ENCODE measurements at regions not wholly inside any gene's neighbourhood (a gene's known extent, or its start where the extent isn't known, plus 50 kb on each side); places are given as distances from the start of the nearest gene placed in this dataset.
A peak's percentile ranks its signal among the peaks of the same experiment; 100 is the strongest.

DNA sequence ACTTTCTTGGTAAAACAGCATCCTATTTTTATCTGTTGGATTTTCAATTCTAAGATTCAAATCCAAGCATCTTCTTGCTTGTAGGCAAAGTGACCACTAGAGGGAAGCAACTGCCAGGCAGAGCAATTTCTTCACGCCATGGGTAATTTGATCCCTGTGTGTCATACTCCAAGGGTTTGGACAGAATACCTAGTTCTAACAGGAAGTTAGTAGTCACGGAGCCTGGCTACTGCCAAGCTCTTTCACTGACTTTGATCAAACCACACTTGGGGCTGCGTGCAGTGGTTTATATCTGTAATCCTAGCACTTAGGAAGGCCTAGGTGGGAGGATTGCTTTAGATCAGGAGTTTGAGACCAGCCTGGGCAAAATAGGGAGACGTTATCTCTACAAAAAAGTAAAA lies 473.6 kb upstream of the TNC start:
- TF ChIP-seq, protein P1, sequence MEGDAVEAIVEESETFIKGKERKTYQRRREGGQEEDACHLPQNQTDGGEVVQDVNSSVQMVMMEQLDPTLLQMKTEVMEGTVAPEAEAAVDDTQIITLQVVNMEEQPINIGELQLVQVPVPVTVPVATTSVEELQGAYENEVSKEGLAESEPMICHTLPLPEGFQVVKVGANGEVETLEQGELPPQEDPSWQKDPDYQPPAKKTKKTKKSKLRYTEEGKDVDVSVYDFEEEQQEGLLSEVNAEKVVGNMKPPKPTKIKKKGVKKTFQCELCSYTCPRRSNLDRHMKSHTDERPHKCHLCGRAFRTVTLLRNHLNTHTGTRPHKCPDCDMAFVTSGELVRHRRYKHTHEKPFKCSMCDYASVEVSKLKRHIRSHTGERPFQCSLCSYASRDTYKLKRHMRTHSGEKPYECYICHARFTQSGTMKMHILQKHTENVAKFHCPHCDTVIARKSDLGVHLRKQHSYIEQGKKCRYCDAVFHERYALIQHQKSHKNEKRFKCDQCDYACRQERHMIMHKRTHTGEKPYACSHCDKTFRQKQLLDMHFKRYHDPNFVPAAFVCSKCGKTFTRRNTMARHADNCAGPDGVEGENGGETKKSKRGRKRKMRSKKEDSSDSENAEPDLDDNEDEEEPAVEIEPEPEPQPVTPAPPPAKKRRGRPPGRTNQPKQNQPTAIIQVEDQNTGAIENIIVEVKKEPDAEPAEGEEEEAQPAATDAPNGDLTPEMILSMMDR (IDR thresholded peaks at IDR 0.05; ENCODE audit: borderline replicate concordance, extremely low read depth, low read length, poor library complexity, severe bottlenecking), result peak; percentile 74
- no peak for TF ChIP-seq EZH2 (IDR thresholded peaks at IDR 0.05; ENCODE audit: borderline replicate concordance, low read depth, low read length, severe bottlenecking)
- no peak overlapping the region for H3K4me2 ChIP-seq (ENCODE audit: insufficient read depth, low read length)
- ATAC-seq (ENCODE audit: insufficient read depth, low read depth) (peak; percentile 76; the same call in 2 of the 3 replicates), DNase-seq (peak; percentile 20)
- no peak overlapping the region for H3K27ac ChIP-seq (ENCODE audit: low read length)
- no peaks in the 10 kb centered on the region for H3K36me3 ChIP-seq (ENCODE audit: insufficient read depth, low read length)
- H3K79me2 ChIP-seq (ENCODE audit: insufficient read depth, low read length), result no peaks in the 10 kb centered on the region
- H3K4me1 ChIP-seq (ENCODE audit: insufficient read depth, low read length), result no peaks in the 10 kb centered on the region
- H3K9me3 ChIP-seq (ENCODE audit: insufficient read depth, low read length, severe bottlenecking), result no peaks in the 10 kb centered on the region
- no peak overlapping the region for H2AFZ ChIP-seq (ENCODE audit: low read depth, low read length)
- H3K27me3 ChIP-seq (ENCODE audit: insufficient read depth, low read length, poor library complexity), result no peaks in the 10 kb centered on the region
- no peaks in the 10 kb centered on the region for H4K20me1 ChIP-seq (ENCODE audit: insufficient read depth, low read length)
- no peak overlapping the region for H3K4me3 ChIP-seq (ENCODE audit: low read depth in 1 of 2, low read length in 2 of 2)
- no peak overlapping the region for H3K9ac ChIP-seq (ENCODE audit: low read depth, low read length)

DNA sequence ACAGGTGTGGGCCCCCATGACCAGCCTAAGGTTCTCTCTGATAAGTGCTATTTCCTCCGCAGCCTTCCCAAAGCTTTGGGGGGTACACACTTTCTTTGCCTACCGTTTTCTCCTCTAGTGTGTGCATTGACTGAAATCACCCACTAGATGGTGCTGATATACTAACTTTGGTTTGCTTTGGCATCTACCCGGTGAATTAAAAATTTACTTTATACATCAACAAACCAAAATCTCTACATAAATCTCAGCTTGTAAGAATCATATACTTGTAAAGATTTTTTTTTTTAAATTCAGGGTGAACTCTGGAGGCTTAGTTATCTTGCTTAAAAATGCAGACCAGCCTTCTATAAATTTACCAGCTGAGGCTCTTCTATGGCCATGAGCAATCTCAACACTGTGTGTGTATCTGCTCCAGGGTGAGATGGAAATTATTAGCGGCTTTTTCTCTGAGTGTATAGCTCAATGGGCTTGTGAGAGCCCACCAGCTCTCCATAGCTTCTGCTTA lies 475.7 kb upstream of the TNC start:
- Histone ChIP-seq H3K4me2 (ENCODE audit: insufficient read depth, low read length) (no peak overlapping the region), H4K20me1 (ENCODE audit: insufficient read depth, low read length) (no peaks in the 10 kb centered on the region), H3K36me3 (ENCODE audit: insufficient read depth, low read length) (no peaks in the 10 kb centered on the region), H3K4me1 (ENCODE audit: insufficient read depth, low read length) (no peaks in the 10 kb centered on the region), H3K4me3 (ENCODE audit: low read depth in 1 of 2, low read length in 2 of 2) (no peak overlapping the region), H3K9me3 (ENCODE audit: insufficient read depth, low read length, severe bottlenecking) (no peaks in the 10 kb centered on the region), H3K79me2 (ENCODE audit: insufficient read depth, low read length) (no peaks in the 10 kb centered on the region), H3K9ac (ENCODE audit: low read depth, low read length) (no peak overlapping the region), H3K27me3 (ENCODE audit: insufficient read depth, low read length, poor library complexity) (peaks cover 4% of the 10 kb centered on the region), H2AFZ (ENCODE audit: low read depth, low read length) (no peak overlapping the region), H3K27ac (ENCODE audit: low read length) (no peak overlapping the region)
- DNase-seq, result peak; percentile 5
- ATAC-seq (ENCODE audit: insufficient read depth, low read depth), result peak; percentile 55; the same call in 1 of the 3 replicates
- TF ChIP-seq, protein P1 (IDR thresholded peaks at IDR 0.05; ENCODE audit: borderline replicate concordance, extremely low read depth, low read length, poor library complexity, severe bottlenecking), result peak; percentile 78
- no peak for TF ChIP-seq EZH2 (IDR thresholded peaks at IDR 0.05; ENCODE audit: borderline replicate concordance, low read depth, low read length, severe bottlenecking)

DNA sequence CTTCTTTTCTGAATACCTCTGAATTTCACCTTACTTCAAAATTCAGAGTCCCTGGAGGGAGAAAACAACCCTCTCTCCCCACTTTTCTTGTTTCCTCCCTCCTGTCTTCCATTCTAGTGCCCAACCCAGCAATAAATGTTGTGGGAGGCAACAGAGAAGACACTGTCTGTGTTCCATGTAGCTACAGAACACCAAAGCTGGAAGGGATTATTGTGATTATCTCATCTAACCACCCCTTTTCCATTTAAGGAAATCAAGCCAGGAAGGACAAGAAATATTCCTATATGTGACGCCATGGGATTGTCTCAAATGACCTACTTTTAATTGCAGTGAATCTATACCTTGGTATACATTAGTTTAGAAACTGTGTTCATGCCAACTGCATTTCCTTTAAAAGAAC lies 476.6 kb upstream of the TNC start:
- no peak for DNase-seq
- H3K27ac ChIP-seq (ENCODE audit: low read length), result no peak overlapping the region
- H3K27me3 ChIP-seq (ENCODE audit: insufficient read depth, low read length, poor library complexity), result peaks cover 4% of the 10 kb centered on the region
- no peaks in the 10 kb centered on the region for H3K9me3 ChIP-seq (ENCODE audit: insufficient read depth, low read length, severe bottlenecking)
- no peak overlapping the region for H3K9ac ChIP-seq (ENCODE audit: low read depth, low read length)
- no peak overlapping the region for H2AFZ ChIP-seq (ENCODE audit: low read depth, low read length)
- TF ChIP-seq, protein P1 (IDR thresholded peaks at IDR 0.05; ENCODE audit: borderline replicate concordance, extremely low read depth, low read length, poor library complexity, severe bottlenecking), result no peak
- no peak for TF ChIP-seq EZH2 (IDR thresholded peaks at IDR 0.05; ENCODE audit: borderline replicate concordance, low read depth, low read length, severe bottlenecking)
- H3K4me2 ChIP-seq (ENCODE audit: insufficient read depth, low read length), result no peak overlapping the region
- no peaks in the 10 kb centered on the region for H3K36me3 ChIP-seq (ENCODE audit: insufficient read depth, low read length)
- H3K4me3 ChIP-seq (ENCODE audit: low read depth in 1 of 2, low read length in 2 of 2), result no peak overlapping the region
- H3K79me2 ChIP-seq (ENCODE audit: insufficient read depth, low read length), result no peaks in the 10 kb centered on the region
- no peaks in the 10 kb centered on the region for H3K4me1 ChIP-seq (ENCODE audit: insufficient read depth, low read length)
- no peak for ATAC-seq (ENCODE audit: insufficient read depth, low read depth)
- H4K20me1 ChIP-seq (ENCODE audit: insufficient read depth, low read length), result no peaks in the 10 kb centered on the region

All from DND-41 (cell line).